ENCODE measurements at regions not wholly inside any gene's neighbourhood (a gene's known extent, or its start where the extent isn't known, plus 50 kb on each side); places are given as distances from the start of the nearest gene placed in this dataset.

- TF ChIP-seq CTCF (conservative IDR thresholded peaks at IDR 0.05; ENCODE audit: low read length), result no peak
- TF ChIP-seq EZH2phosphoT487 (IDR thresholded peaks at IDR 0.05; ENCODE audit: borderline replicate concordance), result no peak
Measured at GRCh38 chr20:39592371-39592770, 630.2 kb downstream of the DHX35 start.
